ENCODE measurements at regions not wholly inside any gene's neighbourhood (a gene's known extent, or its start where the extent isn't known, plus 50 kb on each side); places are given as distances from the start of the nearest gene placed in this dataset.

GRCh38 chr3:105177576-105177975 lies 189.1 kb upstream of the ALCAM start:
- DNase-seq (ENCODE audit: low read depth in 2 of 2) = no peak

DNA sequence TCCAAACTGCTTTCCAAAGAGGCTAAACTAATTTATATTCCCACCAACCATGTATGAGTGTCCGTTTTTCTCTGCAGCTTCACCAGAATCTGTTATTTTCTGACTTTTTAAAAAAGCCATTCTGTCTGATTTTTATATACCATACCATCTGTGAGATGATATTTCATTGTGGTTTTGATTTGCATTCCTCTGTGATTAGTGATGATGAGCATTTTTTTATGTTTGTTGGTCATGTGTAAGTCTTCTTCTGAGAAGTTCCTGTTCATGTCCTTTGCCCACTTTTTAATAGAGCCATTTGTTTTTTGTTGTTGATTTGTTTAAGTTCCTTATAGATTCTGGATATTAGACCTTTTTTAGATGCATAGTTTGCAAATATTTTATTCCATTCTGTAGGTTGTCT lies 179.4 kb upstream of the ALCAM start:
- DNase-seq (ENCODE audit: low read depth in 2 of 2) = no peak

DNA sequence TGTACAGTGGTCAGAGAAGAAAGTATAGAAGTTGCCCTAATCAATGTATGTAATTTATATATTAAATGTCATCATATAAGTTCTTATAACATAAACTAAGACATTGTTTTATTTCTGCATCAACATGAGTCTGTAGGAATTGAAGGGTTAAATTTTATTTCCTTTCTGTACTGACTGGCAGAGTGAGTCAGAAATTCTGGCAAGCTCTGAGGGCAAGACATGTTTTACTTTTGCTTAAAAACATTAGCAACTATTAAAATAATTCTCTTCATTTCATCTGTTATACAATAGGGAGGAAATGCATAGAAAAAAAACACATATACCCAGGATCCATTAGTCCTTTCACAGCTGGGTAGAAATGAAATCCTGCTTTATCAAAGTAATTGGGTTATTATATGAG lies 171.4 kb upstream of the ALCAM start:
- DNase-seq (ENCODE audit: low read depth in 2 of 2) = no peak

GRCh38 chr3:105197863-105198262 lies 168.8 kb upstream of the ALCAM start:
- no peak for DNase-seq (ENCODE audit: low read depth in 2 of 2)

- no peak for DNase-seq (ENCODE audit: low read depth in 2 of 2)
Measured at GRCh38 chr3:105199217-105199616, 167.5 kb upstream of the ALCAM start.

DNA sequence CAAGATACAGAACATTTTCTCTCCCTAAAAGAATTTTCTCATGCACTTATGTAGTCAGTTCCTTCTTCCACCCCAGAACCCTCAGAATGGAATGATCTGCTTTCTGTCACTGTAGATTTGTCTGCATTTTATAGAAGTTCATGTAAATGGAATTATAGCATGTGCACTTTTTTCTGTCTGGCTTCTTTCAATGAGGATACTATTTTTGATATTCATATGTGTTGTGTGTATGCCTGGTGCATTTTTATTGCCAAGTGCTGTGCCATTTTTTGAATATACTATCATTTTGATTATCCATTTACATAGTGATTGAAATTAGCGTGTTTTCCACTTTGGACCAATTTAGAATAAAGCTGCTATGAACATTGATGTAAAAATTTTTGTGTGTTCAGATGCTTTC lies 156.6 kb upstream of the ALCAM start:
- no peak for DNase-seq (ENCODE audit: low read depth in 2 of 2)

DNA sequence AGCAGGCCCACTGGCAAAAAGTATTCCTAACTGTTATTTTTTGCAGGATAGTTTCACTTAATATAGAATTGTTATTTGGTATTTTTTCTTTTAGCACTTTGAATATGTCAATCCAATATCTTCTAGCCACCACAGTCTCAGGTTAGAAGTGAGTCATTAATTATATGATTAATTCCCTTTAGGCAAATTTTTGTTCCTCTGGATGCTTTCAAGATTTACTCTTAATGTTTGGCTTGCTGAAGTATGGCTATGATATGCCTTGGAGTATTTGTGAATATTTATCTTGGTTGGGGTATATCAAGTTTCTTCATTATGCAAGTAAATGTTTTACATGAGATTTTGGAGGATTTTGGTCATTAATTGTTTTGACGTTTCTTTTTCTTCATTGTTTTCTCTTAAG lies 152.1 kb upstream of the ALCAM start:
- DNase-seq (ENCODE audit: low read depth in 2 of 2) = no peak

- DNase-seq (ENCODE audit: low read depth in 2 of 2) = no peak
Measured at GRCh38 chr3:105222568-105223093, 144.1 kb upstream of the ALCAM start.

GRCh38 chr3:105223815-105224214 lies 142.9 kb upstream of the ALCAM start:
- DNase-seq (ENCODE audit: low read depth in 2 of 2) = no peak

DNA sequence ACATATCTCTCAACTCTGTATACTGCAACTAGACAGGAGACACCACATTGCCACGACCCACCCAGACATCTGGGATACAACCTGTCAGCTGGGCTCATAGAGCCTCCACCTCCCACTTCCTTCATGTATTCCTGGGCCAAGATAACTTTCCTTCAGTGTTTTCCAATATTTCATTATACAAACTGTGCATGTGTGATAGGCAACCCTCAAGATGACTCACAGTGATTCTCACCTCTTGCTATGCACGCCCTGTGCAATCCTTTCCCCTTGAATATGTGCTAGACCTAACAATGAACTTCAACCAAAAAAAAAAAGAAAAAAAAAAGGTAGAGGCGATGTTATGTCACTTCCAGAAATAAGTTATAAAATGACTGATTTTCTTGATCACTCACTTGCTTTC lies 138.0 kb upstream of the ALCAM start:
- DNase-seq (ENCODE audit: low read depth in 2 of 2) = no peak

GRCh38 chr3:105232553-105232952 lies 134.2 kb upstream of the ALCAM start:
- DNase-seq (ENCODE audit: low read depth in 2 of 2) = no peak

GRCh38 chr3:105233010-105233409 lies 133.7 kb upstream of the ALCAM start:
- no peak for DNase-seq (ENCODE audit: low read depth in 2 of 2)

GRCh38 chr3:105235221-105235620 lies 131.5 kb upstream of the ALCAM start:
- DNase-seq (ENCODE audit: low read depth in 2 of 2) = no peak

- no peak for DNase-seq (ENCODE audit: low read depth in 2 of 2)
Measured at GRCh38 chr3:105235785-105236184, 130.9 kb upstream of the ALCAM start.

- DNase-seq (ENCODE audit: low read depth in 2 of 2) = no peak
Measured at GRCh38 chr3:105238367-105238766, 128.3 kb upstream of the ALCAM start.

GRCh38 chr3:105243076-105243475 lies 123.6 kb upstream of the ALCAM start:
- DNase-seq (ENCODE audit: low read depth in 2 of 2) = no peak

DNA sequence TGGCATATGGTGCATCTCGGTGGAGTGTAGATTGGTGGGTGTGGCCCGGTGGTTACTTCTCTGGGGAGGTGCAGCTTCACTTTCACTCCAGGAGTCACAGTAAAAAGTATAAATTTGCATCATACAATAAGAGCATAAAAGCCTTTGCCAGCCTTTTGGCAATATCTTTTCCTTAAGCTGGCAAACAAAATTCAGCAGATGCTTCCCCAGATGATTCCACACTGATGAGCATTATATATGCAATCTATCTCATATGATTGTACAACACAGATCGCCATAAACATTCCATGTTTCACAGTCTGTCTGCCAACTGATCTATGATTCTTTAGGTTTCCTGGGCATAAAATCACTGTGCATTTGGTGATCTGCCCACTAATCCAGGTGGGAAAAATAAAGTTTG lies 120.2 kb upstream of the ALCAM start:
- DNase-seq (ENCODE audit: low read depth in 2 of 2) = no peak

DNA sequence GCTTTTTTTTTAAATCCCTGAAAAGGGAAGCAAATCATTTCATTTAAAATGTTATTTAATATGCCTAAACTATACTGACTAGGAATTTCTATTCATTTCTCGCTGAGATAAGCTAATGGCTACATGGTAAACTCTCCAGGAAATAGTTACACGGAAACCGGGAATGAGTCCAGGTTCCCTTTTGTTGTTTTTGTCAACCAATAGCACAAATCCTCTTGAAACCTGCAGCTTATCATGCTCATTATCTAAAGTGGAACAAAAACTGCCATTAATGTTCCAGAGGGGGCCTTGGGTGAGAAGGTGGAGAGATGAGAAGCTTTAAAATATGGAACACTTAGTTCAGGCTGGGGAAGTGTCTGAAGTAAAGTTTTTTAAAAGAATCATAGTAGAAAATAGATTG lies 113.5 kb upstream of the ALCAM start:
- no peak for DNase-seq (ENCODE audit: low read depth in 2 of 2)

GRCh38 chr3:105254154-105254553 lies 112.6 kb upstream of the ALCAM start:
- no peak for DNase-seq (ENCODE audit: low read depth in 2 of 2)

DNA sequence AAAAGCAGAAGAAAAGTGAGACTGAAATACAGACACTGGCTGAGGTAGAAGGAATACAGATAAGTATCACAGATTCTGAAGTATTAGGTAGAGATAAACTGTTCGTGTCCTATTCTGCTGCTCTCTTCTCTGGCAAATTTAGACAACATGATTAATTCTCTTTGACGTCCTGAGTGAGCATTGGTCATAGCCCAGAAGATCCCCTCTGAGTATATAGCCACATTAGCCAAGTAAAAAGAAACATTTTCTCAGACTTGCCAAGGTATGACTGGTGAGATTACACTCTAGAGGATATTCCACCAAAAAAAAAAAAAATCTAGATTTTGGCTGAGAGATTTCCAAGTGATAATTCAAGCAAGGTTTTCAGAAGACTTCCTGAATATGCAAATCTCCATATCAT lies 111.4 kb upstream of the ALCAM start:
- DNase-seq (ENCODE audit: low read depth in 2 of 2) = no peak

- no peak for DNase-seq (ENCODE audit: low read depth in 2 of 2)
Measured at GRCh38 chr3:105259496-105259895, 107.2 kb upstream of the ALCAM start.

- no peak for DNase-seq (ENCODE audit: low read depth in 2 of 2)
Measured at GRCh38 chr3:105260385-105260784, 106.3 kb upstream of the ALCAM start.

- no peak for DNase-seq (ENCODE audit: low read depth in 2 of 2)
Measured at GRCh38 chr3:105274536-105274935, 92.2 kb upstream of the ALCAM start.

GRCh38 chr3:105274958-105275357 lies 91.8 kb upstream of the ALCAM start:
- no peak for DNase-seq (ENCODE audit: low read depth in 2 of 2)

DNA sequence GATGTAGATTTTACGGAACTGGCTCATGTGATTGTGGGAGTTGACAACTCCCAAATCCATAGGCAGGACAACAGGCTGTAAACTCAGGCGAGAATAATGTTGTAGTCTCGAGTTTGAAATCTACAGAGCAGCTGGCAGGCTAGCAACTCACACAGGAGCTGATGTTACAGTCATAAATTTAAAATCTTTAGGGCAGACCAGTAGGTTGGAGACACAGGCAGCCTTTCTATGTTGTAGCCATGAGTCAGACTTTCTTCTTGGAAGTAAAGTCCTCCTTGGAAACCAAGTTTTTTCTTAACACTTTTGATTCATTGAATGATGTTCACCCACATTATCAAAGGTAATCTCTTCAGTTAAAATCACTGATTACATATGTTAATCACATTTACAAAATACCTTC lies 89.1 kb upstream of the ALCAM start:
- DNase-seq (ENCODE audit: low read depth in 2 of 2) = no peak
